MM.1S (cell line): ENCODE measurements at regions not wholly inside any gene's neighbourhood (a gene's known extent, or its start where the extent isn't known, plus 50 kb on each side); places are given as distances from the start of the nearest gene placed in this dataset.
"Not testable (repeated sequence)": the region's sequence is repeated elsewhere in the genome, so short reads cannot be mapped to it uniquely, and the experiment has no call there.

Experiments
- DNase-seq: peaks from one replicate; pipeline ENCODE4 v3.0.0-alpha.2; 2015
- H2AFZ ChIP-seq: fragments of 300-600 bp; sonication (generic); 2 replicates; pipeline ENCODE4 v1.6.0; 2016; ENCODE audit warnings: antibody characterized with exemption, low read length
- H3F3A ChIP-seq: fragments of 300-600 bp; sonication (generic); 2 replicates; pipeline ENCODE4 v1.6.1; 2016; ENCODE audit warnings: mild to moderate bottlenecking, antibody characterized with exemption, low read length, moderate library complexity, mixed read lengths; ENCODE audit not compliant: insufficient read depth
- H3K27ac ChIP-seq: fragments of 300-600 bp; sonication (generic); 2 replicates; pipeline ENCODE4 v1.5.1; 2016; ENCODE audit warnings: mild to moderate bottlenecking, low read length
- H3K27me3 ChIP-seq: fragments of 300-600 bp; sonication (generic); replicated peaks from 2 replicates; pipeline ENCODE4 v1.6.0; 2016; ENCODE audit warnings: low read length; ENCODE audit not compliant: insufficient read depth
- H3K36me3 ChIP-seq: fragments of 300-600 bp; sonication (generic); replicated peaks from 2 replicates; pipeline ENCODE4 v1.6.1; 2016; ENCODE audit warnings: mild to moderate bottlenecking, low read length, mixed read lengths; ENCODE audit not compliant: insufficient read depth
- H3K4me1 ChIP-seq: fragments of 300-600 bp; sonication (generic); 2 replicates; pipeline ENCODE4 v1.6.1; 2016; ENCODE audit warnings: low read length, mixed read lengths
- H3K4me2 ChIP-seq: fragments of 300-600 bp; sonication (generic); 2 replicates; pipeline ENCODE4 v1.6.0; 2016; ENCODE audit warnings: low read depth, low read length
- H3K4me3 ChIP-seq: fragments of 300-600 bp; sonication (generic); 2 replicates; pipeline ENCODE4 v1.5.1; 2016; ENCODE audit warnings: low read length, mixed read lengths
- H3K79me2 ChIP-seq: fragments of 300-600 bp; sonication (generic); 2 replicates; pipeline ENCODE4 v1.6.1; 2016; ENCODE audit warnings: mixed run types, low read length, mixed read lengths
- H3K9ac ChIP-seq: fragments of 300-600 bp; sonication (generic); 2 replicates; pipeline ENCODE4 v1.6.1; 2016; ENCODE audit warnings: low read length, mixed read lengths
- H3K9me2 ChIP-seq: fragments of 300-600 bp; sonication (generic); replicated peaks from 2 replicates; pipeline ENCODE4 v1.6.1; 2016; ENCODE audit warnings: mild to moderate bottlenecking, low read length, mixed read lengths; ENCODE audit not compliant: insufficient read depth
- H3K9me3 ChIP-seq: fragments of 300-600 bp; sonication (generic); replicated peaks from 2 replicates; pipeline ENCODE4 v1.6.1; 2016; ENCODE audit warnings: mild to moderate bottlenecking, low read length, mixed read lengths; ENCODE audit not compliant: insufficient read depth
- H4K20me1 ChIP-seq: fragments of 300-600 bp; sonication (generic); 2 replicates; pipeline ENCODE4 v1.6.1; 2016; ENCODE audit warnings: mild to moderate bottlenecking, low read length, moderate library complexity, mixed read lengths; ENCODE audit not compliant: insufficient read depth
- EZH2 ChIP-seq: fragments of 300-600 bp; sonication (generic); optimal IDR thresholded peaks from 2 replicates; pipeline ENCODE3; 2017; ENCODE audit warnings: low read depth, mild to moderate bottlenecking, antibody characterized with exemption, low read length, mixed read lengths
- EZH2phosphoT487 ChIP-seq: fragments of 300-600 bp; sonication (generic); IDR thresholded peaks from 2 replicates; pipeline ENCODE4 v1.6.1; 2018; ENCODE audit warnings: antibody characterized with exemption, low read length
- TF ChIP-seq, protein P1 (sequence below): fragments of 300-600 bp; sonication (generic); IDR thresholded peaks from 2 replicates; pipeline ENCODE4 v1.5.1; 2016; ENCODE audit warnings: antibody characterized with exemption, low read length, mixed read lengths

DNA sequence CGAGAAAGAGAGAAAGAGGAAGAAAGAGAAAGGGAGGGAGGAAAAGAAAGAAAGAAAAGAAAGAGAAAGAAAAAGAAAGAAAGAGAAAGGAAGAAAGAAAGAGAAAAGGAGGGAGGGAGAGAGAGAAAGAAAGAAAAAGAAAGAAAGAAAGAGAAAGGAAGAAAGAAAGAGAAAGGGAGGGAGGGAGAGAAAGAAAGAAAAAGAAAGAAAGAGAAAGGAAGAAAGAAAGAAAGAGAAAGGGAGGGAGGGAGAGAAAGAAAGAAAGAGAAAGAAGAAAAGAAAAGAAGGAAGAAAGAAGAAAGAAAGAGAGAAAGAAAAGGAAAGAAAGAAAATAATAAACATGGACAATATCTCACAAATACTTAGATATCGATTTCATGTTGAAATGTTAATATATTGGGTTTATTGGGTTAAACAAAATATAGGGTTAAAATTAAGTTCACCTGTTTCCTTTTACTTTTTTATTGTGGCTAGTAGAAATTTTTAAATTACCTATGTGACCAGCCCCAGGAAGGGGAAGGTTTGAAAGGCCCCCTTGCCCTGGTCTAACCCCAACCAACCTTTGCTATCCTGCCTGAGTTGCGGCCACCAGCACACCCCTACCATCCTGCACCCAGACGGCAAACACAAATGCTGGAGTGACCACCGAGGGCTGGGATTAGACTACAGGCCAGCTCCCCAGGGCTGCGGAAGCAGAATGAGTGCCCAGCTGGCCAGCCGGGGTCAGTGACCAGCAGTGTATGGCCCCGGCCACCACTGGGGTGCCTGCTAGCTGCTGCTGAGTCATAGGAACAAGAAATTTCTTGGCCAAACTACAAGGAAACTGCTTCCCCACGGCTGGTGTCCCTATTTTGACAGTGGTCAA lies 81.0 kb upstream of the FGF3 start:
- Histone ChIP-seq H3K27me3 (peaks cover 74% of the 10 kb centered on the region), H2AFZ (no peak overlapping the region), H3K27ac (no peak overlapping the region), H3F3A (no peaks in the 10 kb centered on the region), H3K79me2 (no peaks in the 10 kb centered on the region), H3K36me3 (no peaks in the 10 kb centered on the region), H4K20me1 (no peaks in the 10 kb centered on the region), H3K9me3 (no peaks in the 10 kb centered on the region), H3K9ac (no peak overlapping the region), H3K4me1 (no peaks in the 10 kb centered on the region), H3K4me3 (no peak overlapping the region), H3K4me2 (no peak overlapping the region), H3K9me2 (no peaks in the 10 kb centered on the region)
- TF ChIP-seq EZH2 (no peak), EZH2phosphoT487 (no peak)
- TF ChIP-seq, protein P1, sequence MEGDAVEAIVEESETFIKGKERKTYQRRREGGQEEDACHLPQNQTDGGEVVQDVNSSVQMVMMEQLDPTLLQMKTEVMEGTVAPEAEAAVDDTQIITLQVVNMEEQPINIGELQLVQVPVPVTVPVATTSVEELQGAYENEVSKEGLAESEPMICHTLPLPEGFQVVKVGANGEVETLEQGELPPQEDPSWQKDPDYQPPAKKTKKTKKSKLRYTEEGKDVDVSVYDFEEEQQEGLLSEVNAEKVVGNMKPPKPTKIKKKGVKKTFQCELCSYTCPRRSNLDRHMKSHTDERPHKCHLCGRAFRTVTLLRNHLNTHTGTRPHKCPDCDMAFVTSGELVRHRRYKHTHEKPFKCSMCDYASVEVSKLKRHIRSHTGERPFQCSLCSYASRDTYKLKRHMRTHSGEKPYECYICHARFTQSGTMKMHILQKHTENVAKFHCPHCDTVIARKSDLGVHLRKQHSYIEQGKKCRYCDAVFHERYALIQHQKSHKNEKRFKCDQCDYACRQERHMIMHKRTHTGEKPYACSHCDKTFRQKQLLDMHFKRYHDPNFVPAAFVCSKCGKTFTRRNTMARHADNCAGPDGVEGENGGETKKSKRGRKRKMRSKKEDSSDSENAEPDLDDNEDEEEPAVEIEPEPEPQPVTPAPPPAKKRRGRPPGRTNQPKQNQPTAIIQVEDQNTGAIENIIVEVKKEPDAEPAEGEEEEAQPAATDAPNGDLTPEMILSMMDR, result no peak
- no peak for DNase-seq

DNA sequence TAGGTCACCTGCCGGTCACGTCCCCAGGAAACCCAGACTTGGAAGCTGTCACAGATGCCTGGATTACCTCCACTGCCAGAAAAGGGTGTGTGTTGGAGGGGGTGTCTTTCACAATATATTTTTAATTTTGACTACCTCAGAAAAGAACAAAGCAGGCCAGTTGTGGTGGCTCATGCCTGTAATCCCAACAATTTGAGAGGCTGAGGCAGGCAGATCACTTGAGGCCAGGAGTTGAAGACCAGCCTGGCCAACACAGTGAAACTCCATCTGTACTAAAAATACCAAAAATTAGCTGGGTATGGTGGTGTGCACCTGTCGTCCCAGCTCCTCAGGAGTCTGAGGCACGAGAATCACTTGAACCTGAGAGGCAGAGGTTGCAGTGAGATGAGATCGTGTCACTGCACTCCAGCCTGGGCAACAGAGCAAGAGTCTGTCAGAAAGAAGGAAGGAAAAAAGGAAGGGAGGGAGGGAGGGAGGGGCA lies 81.6 kb upstream of the FGF3 start:
- not testable (repeated sequence) for H4K20me1 ChIP-seq, H3K27ac ChIP-seq, H3K9me3 ChIP-seq, H2AFZ ChIP-seq, H3K9me2 ChIP-seq, H3K79me2 ChIP-seq, DNase-seq, H3F3A ChIP-seq, H3K36me3 ChIP-seq, H3K4me1 ChIP-seq, H3K4me3 ChIP-seq, H3K4me2 ChIP-seq, H3K9ac ChIP-seq
- peaks cover 72% of the 10 kb centered on the region for H3K27me3 ChIP-seq

DNA sequence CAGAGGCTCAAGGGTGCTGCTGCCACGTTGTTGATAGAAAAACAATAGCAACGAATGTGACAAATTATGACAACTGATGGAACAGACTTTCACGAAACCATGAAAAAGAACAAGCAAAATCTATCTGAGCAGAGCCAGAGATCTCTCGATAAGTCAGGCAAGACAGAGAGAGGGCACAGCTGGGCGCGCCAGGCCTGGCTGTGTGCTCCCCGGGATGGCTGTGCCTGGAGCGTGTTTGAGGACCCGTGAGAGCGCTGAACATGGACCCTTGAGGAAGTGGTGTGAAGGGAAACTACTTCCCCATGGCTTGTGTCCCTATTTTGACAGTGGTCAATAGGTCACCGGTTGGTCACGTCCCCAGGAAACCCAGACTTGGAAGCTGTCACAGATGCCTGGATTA lies 83.1 kb upstream of the FGF3 start:
- Histone ChIP-seq H4K20me1 (no peaks in the 10 kb centered on the region), H3F3A (no peaks in the 10 kb centered on the region), H3K4me2 (no peak overlapping the region), H3K9me2 (no peaks in the 10 kb centered on the region), H3K4me1 (no peaks in the 10 kb centered on the region), H3K79me2 (no peaks in the 10 kb centered on the region), H3K27ac (no peak overlapping the region), H3K9me3 (no peaks in the 10 kb centered on the region), H3K36me3 (no peaks in the 10 kb centered on the region), H3K4me3 (no peak overlapping the region), H3K27me3 (peaks cover 72% of the 10 kb centered on the region), H2AFZ (no peak overlapping the region), H3K9ac (no peak overlapping the region)
- no peak for DNase-seq
- TF ChIP-seq EZH2 (no peak), EZH2phosphoT487 (no peak)
- TF ChIP-seq, protein P1, result no peak

DNA sequence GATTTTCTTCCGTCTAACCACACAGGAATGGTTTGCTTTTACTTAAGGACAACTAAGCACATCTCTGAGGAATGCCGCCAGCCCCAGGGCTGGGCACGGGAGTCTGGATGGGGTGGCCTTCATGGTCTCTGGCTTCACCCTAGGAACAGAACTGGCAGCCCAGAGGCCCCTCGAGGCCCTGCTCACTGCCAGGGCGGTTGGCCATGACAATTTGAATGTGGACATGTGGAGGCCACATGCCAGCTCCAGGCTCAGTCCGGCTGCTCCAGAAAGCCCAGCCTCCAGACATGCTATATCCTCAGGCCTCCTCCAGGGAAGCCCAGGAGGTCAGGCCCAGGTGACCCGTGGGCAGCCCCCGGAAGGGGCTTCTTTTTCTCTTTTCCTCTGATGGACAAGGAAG lies 84.0 kb upstream of the FGF3 start:
- no peaks in the 10 kb centered on the region for H3K9me2 ChIP-seq
- H3K36me3 ChIP-seq, result no peaks in the 10 kb centered on the region
- DNase-seq, result no peak
- H3K9me3 ChIP-seq, result no peaks in the 10 kb centered on the region
- peaks cover 72% of the 10 kb centered on the region for H3K27me3 ChIP-seq
- TF ChIP-seq EZH2phosphoT487 (no peak), EZH2 (no peak)
- TF ChIP-seq, protein P1, result no peak
- no peak overlapping the region for H3K9ac ChIP-seq
- H3K4me2 ChIP-seq, result no peak overlapping the region
- no peak overlapping the region for H2AFZ ChIP-seq
- H3K27ac ChIP-seq, result no peak overlapping the region
- no peaks in the 10 kb centered on the region for H3K4me1 ChIP-seq
- H3K4me3 ChIP-seq, result no peak overlapping the region
- H3F3A ChIP-seq, result no peaks in the 10 kb centered on the region
- H4K20me1 ChIP-seq, result no peaks in the 10 kb centered on the region
- no peaks in the 10 kb centered on the region for H3K79me2 ChIP-seq
